GM12878 (cell line): ENCODE measurements at regions not wholly inside any gene's neighbourhood (a gene's known extent, or its start where the extent isn't known, plus 50 kb on each side); places are given as distances from the start of the nearest gene placed in this dataset.

Experiments used
- ATAC-seq: fragments of 200-7000 bp; cut with Tn5 transposase; 3 replicates; pipeline ENCODE4 v1.9.1; 2020; ENCODE audit warnings: mild to moderate bottlenecking, moderate library complexity
- BruUV-seq: library from RNA; stranded (reverse); fragments of 400-500 nt; replicated peaks from 2 replicates; lab custom pipeline; 2021; lab: Mats Ljungman, UMichigan
- CTCF ChIA-PET: fragments of 300-600 bp; sonication (Branson Sonifier 250); formaldehyde crosslinking; extraction: SDS; loops from one replicate; lab custom pipeline; 2021; ENCODE audit warnings: inconsistent platforms; lab: Yijun Ruan, JAX
- POLR2A ChIA-PET: fragments of 350-600 bp; formaldehyde crosslinking; extraction: SDS; loops from one replicate; lab custom pipeline; 2021; ENCODE audit warnings: inconsistent platforms; lab: Charles Lee
- RAD21 ChIA-PET: fragments of 300-600 bp; sonication (Branson Sonifier 250); formaldehyde crosslinking; loops from one replicate; lab custom pipeline; 2023; ENCODE audit warnings: antibody characterized with exemption; ENCODE audit not compliant: unreplicated experiment; lab: Charles Lee
- SMC1A ChIA-PET: fragments of 300-600 bp; sonication (Branson Sonifier 250); formaldehyde crosslinking; loops from one replicate; lab custom pipeline; 2023; ENCODE audit not compliant: unreplicated experiment, uncharacterized antibody; lab: Charles Lee
- DNase-seq: peaks from one replicate; pipeline ENCODE4 v3.0.0-alpha.2; 2011; ENCODE audit warnings: low read depth, low spot score
- FAIRE-seq: peaks from 3 replicates; lab custom pipeline; 2011; peaks lifted over from hg19 to GRCh38; lab: Jason Lieb, UNC
- H2AFZ ChIP-seq: 2 replicates; pipeline ENCODE4 v1.6.0; 2011; ENCODE audit warnings: low read depth, low read length, control low read depth; ENCODE audit not compliant: control insufficient read depth
- H3K27ac ChIP-seq: 2 replicates; pipeline ENCODE4 v1.5.1; 2011; ENCODE audit warnings: control low read depth; ENCODE audit not compliant: control insufficient read depth, insufficient read depth
- H3K27me3 ChIP-seq, 2 experiments: replicated peaks in 1 of 2; 2 replicates each; pipeline versions ENCODE4 v1.6.0 to v1.6.1; 2011; ENCODE audit warnings: low read length in 1 of 2; ENCODE audit not compliant: control insufficient read depth in 2 of 2, insufficient read depth in 2 of 2
- H3K36me3 ChIP-seq, 2 experiments: 2 replicates each; pipeline ENCODE4 v1.5.1; 2011; ENCODE audit warnings: low read length in 1 of 2; ENCODE audit not compliant: control insufficient read depth in 2 of 2, insufficient read depth in 2 of 2
- H3K4me1 ChIP-seq: 2 replicates; pipeline ENCODE4 v1.6.1; 2011; ENCODE audit warnings: mild to moderate bottlenecking, low read length, moderate library complexity, mixed read lengths; ENCODE audit not compliant: control insufficient read depth, insufficient read depth
- H3K4me2 ChIP-seq: 2 replicates; pipeline ENCODE4 v1.6.0; 2011; ENCODE audit warnings: control low read depth; ENCODE audit not compliant: control insufficient read depth, insufficient read depth
- H3K4me3 ChIP-seq: fragments of 200-600 bp; sonication (generic); 2 replicates; pipeline ENCODE4 v1.5.1; 2016
- H3K79me2 ChIP-seq: 2 replicates; pipeline ENCODE4 v1.6.0; 2011; ENCODE audit warnings: low read length; ENCODE audit not compliant: control insufficient read depth, insufficient read depth
- H3K9ac ChIP-seq: 2 replicates; pipeline ENCODE4 v1.8.0; 2011; ENCODE audit warnings: low read length, control low read depth, mixed read lengths; ENCODE audit not compliant: control insufficient read depth, insufficient read depth
- H3K9me3 ChIP-seq: replicated peaks from 3 replicates; pipeline ENCODE4 v1.5.1; 2011; ENCODE audit warnings: mild to moderate bottlenecking, low read length; ENCODE audit not compliant: control insufficient read depth, insufficient read depth
- H4K20me1 ChIP-seq: 2 replicates; pipeline ENCODE4 v1.6.0; 2011; ENCODE audit not compliant: control insufficient read depth, insufficient read depth
- BMI1 ChIP-seq: fragments of 450-650 bp; IDR thresholded peaks from 2 replicates; pipeline ENCODE4 v1.6.1; 2016; ENCODE audit warnings: mild to moderate bottlenecking, moderate library complexity, borderline replicate concordance
- CBFB ChIP-seq: IDR thresholded peaks from 2 replicates; pipeline ENCODE4 v1.6.1; 2016; ENCODE audit warnings: antibody characterized with exemption, low read depth
- FOXM1 ChIP-seq: IDR thresholded peaks from 2 replicates; pipeline ENCODE4 v1.6.1; 2012; ENCODE audit warnings: low read depth, mild to moderate bottlenecking, inconsistent platforms, low read length, moderate library complexity
- HCFC1 ChIP-seq: fragments of 150-350 bp; IDR thresholded peaks from 2 replicates; pipeline ENCODE4 v1.6.1; 2014; ENCODE audit warnings: low read length
- NFYA ChIP-seq: IDR thresholded peaks from 2 replicates; pipeline ENCODE4 v1.6.1; 2011; ENCODE audit warnings: low read depth, mild to moderate bottlenecking, low read length, improper control_type of control experiment, borderline replicate concordance
- PAX8 ChIP-seq: fragments of 450-650 bp; IDR thresholded peaks from 2 replicates; pipeline ENCODE4 v1.6.1; 2017; ENCODE audit warnings: mild to moderate bottlenecking, moderate library complexity
- SREBF1 ChIP-seq: IDR thresholded peaks from 2 replicates; pipeline ENCODE4 v1.6.1; 2012; ENCODE audit warnings: mild to moderate bottlenecking, low read length
- SUZ12 ChIP-seq: fragments of 200-600 bp; sonication (generic); IDR thresholded peaks from one replicate; pipeline ENCODE4 v1.6.1; 2018; ENCODE audit warnings: antibody characterized with exemption, mild to moderate bottlenecking; ENCODE audit not compliant: unreplicated experiment
- YY1 ChIP-seq: IDR thresholded peaks from 2 replicates; pipeline ENCODE4 v1.6.1; 2011; ENCODE audit warnings: low read depth, mild to moderate bottlenecking, low read length
- ZZZ3 ChIP-seq: IDR thresholded peaks from 2 replicates; pipeline ENCODE4 v1.6.1; 2011; ENCODE audit warnings: low read depth; ENCODE audit not compliant: control insufficient read depth, insufficient read length
- WGBS: methylation state at CpG from one replicate; pipeline ENCODE4 v1.1.6; 2016; ENCODE audit warnings: low lambda C conversion rate; ENCODE audit not compliant: insufficient replicate concordance, insufficient coverage; ENCODE audit errors: missing lambda C conversion rate; 5-methylcytosine and 5-hydroxymethylcytosine counted together
- in situ Hi-C: fragments of 300-500 bp; cut with MboI; formaldehyde crosslinking; loops from 9 replicates; pipeline ENCODE4 v1.14.3; 2018; ENCODE audit warnings: mixed read lengths
- intact Hi-C: fragments of 100-400 bp; cut with micrococcal nuclease; formaldehyde crosslinking; loops from one replicate; pipeline ENCODE4 v1.14.2; 2022; ENCODE audit not compliant: unreplicated experiment
- TF ChIP-seq, protein P1 (sequence below): fragments of 150-350 bp; IDR thresholded peaks from 2 replicates; pipeline ENCODE4 v1.6.1; 2014; ENCODE audit warnings: mild to moderate bottlenecking, low read depth, low read length
- TF ChIP-seq, protein P2 (sequence below): fragments of 450-650 bp; IDR thresholded peaks from 2 replicates; pipeline ENCODE4 v1.6.1; 2017; ENCODE audit warnings: borderline replicate concordance
- TF ChIP-seq, protein P3 (sequence below): fragments of 450-650 bp; IDR thresholded peaks from 2 replicates; pipeline ENCODE4 v1.6.1; 2016; ENCODE audit warnings: mild to moderate bottlenecking

DNA sequence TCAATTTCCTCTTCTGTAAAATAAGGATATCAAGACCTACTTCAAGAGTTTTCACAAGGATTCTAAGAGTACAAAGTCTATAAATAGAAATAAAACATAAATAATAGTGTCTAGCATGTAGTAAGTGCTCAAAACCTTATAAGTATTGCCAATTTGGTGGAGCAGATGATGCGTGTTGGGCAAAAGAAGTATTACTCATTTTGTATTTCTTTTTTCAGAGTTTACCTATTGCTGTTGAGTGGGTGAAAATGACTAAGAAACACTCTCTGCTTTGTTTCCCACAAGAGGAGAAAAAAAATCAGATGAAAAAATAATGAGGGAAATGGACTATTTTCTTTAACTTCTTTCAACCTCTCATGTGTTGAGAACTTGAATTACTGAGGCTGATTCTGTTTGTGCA lies 103.3 kb upstream of the KCNK2 start:
- FAIRE-seq, result no peak
- ChIA-PET CTCF (no interaction called here), SMC1A (no interaction called here), RAD21 (no interaction called here), POLR2A (no interaction called here)
- no peak overlapping the region for H3K27ac ChIP-seq
- BruUV-seq, result no TSS peak
- H3K36me3 ChIP-seq, result no peaks in the 10 kb centered on the region
- H4K20me1 ChIP-seq, result no peaks in the 10 kb centered on the region
- H3K4me1 ChIP-seq, result no peaks in the 10 kb centered on the region
- H3K9ac ChIP-seq, result no peak overlapping the region
- TF ChIP-seq, protein P1, sequence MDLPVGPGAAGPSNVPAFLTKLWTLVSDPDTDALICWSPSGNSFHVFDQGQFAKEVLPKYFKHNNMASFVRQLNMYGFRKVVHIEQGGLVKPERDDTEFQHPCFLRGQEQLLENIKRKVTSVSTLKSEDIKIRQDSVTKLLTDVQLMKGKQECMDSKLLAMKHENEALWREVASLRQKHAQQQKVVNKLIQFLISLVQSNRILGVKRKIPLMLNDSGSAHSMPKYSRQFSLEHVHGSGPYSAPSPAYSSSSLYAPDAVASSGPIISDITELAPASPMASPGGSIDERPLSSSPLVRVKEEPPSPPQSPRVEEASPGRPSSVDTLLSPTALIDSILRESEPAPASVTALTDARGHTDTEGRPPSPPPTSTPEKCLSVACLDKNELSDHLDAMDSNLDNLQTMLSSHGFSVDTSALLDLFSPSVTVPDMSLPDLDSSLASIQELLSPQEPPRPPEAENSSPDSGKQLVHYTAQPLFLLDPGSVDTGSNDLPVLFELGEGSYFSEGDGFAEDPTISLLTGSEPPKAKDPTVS, result no peak
- TF ChIP-seq CBFB (no peak), NFYA (no peak), ZZZ3 (no peak), YY1 (no peak), FOXM1 (no peak), SUZ12 (no peak), HCFC1 (no peak), BMI1 (no peak), PAX8 (no peak), SREBF1 (no peak)
- TF ChIP-seq, protein P2, sequence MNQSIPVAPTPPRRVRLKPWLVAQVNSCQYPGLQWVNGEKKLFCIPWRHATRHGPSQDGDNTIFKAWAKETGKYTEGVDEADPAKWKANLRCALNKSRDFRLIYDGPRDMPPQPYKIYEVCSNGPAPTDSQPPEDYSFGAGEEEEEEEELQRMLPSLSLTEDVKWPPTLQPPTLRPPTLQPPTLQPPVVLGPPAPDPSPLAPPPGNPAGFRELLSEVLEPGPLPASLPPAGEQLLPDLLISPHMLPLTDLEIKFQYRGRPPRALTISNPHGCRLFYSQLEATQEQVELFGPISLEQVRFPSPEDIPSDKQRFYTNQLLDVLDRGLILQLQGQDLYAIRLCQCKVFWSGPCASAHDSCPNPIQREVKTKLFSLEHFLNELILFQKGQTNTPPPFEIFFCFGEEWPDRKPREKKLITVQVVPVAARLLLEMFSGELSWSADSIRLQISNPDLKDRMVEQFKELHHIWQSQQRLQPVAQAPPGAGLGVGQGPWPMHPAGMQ, result no peak
- TF ChIP-seq, protein P3, sequence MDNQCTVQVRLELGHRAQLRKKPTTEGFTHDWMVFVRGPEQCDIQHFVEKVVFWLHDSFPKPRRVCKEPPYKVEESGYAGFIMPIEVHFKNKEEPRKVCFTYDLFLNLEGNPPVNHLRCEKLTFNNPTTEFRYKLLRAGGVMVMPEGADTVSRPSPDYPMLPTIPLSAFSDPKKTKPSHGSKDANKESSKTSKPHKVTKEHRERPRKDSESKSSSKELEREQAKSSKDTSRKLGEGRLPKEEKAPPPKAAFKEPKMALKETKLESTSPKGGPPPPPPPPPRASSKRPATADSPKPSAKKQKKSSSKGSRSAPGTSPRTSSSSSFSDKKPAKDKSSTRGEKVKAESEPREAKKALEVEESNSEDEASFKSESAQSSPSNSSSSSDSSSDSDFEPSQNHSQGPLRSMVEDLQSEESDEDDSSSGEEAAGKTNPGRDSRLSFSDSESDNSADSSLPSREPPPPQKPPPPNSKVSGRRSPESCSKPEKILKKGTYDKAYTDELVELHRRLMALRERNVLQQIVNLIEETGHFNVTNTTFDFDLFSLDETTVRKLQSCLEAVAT, result no peak
- H3K79me2 ChIP-seq, result no peaks in the 10 kb centered on the region
- WGBS, result 24% methylated on average over 1 of the region's 1 CpG
- no peak for DNase-seq
- H2AFZ ChIP-seq, result no peak overlapping the region
- no peak overlapping the region for H3K4me3 ChIP-seq
- intact Hi-C loops, result no loop called here
- in situ Hi-C loops, result no loop called here
- H3K9me3 ChIP-seq, result no peaks in the 10 kb centered on the region
- no peak overlapping the region for H3K4me2 ChIP-seq
- ATAC-seq, result no peak
- no peaks in the 10 kb centered on the region; a peak in 1 of 4 replicates for H3K27me3 ChIP-seq
